ENCODE measurements at regions not wholly inside any gene's neighbourhood (a gene's known extent, or its start where the extent isn't known, plus 50 kb on each side); places are given as distances from the start of the nearest gene placed in this dataset.
"Not testable (repeated sequence)": the region's sequence is repeated elsewhere in the genome, so short reads cannot be mapped to it uniquely, and the experiment has no call there.

GRCh38 chr17:79556271-79556670 is 54.6 kb downstream of the RBFOX3 start:
- WGBS, 2 donors = 75% methylated on average over 9 of the region's 9 CpGs
- no peaks in the 10 kb centered on the region for H3K4me1 ChIP-seq
- peaks cover 0 to 20% (median 2%) of the 10 kb centered on the region in 4 donors for H3K9me3 ChIP-seq
- no peak overlapping the region for H3K4me3 ChIP-seq
- H3K27me3 ChIP-seq = peaks cover 0 to 26% of the 10 kb centered on the region in 2 donors
- H3K27ac ChIP-seq = no peak overlapping the region
- no peak for TF ChIP-seq POLR2A (IDR thresholded peaks at IDR 0.05)
- no peak for TF ChIP-seq CTCF (IDR thresholded peaks at IDR 0.05)
- no peak for TF ChIP-seq EP300 (IDR thresholded peaks at IDR 0.05)
- H3K36me3 ChIP-seq = no peaks in the 10 kb centered on the region
- DNase-seq (ENCODE audit: low spot score in 2 of 2) = no peak

GRCh38 chr17:79555543-79555942 is 55.3 kb downstream of the RBFOX3 start:
- Histone ChIP-seq H3K9me3 (peaks cover 0 to 20% (median 2%) of the 10 kb centered on the region in 4 donors), H3K36me3 (no peaks in the 10 kb centered on the region), H3K4me1 (no peaks in the 10 kb centered on the region), H3K27ac (no peak overlapping the region), H3K4me3 (no peak overlapping the region), H3K27me3 (peaks cover 0 to 23% of the 10 kb centered on the region in 2 donors)
- 83 to 85% methylated on average over 5 of the region's 5 CpGs for WGBS, 2 donors
- DNase-seq (ENCODE audit: low spot score in 2 of 2) = no peak
- TF ChIP-seq CTCF (IDR thresholded peaks at IDR 0.05) = no peak
- no peak for TF ChIP-seq EP300 (IDR thresholded peaks at IDR 0.05)
- TF ChIP-seq POLR2A (IDR thresholded peaks at IDR 0.05) = no peak

- not testable (repeated sequence) for DNase-seq (ENCODE audit: low spot score in 2 of 2); H3K4me1 ChIP-seq; H3K4me3 ChIP-seq; H3K27ac ChIP-seq; H3K36me3 ChIP-seq
- 81 to 89% methylated on average over 5 of the region's 5 CpGs for WGBS, 2 donors
- Histone ChIP-seq H3K27me3 (peaks cover 0 to 22% of the 10 kb centered on the region in 2 donors), H3K9me3 (peaks cover 0 to 20% (median 2%) of the 10 kb centered on the region in 4 donors)
Observed at GRCh38 chr17:79554346-79554745, 56.5 kb downstream of the RBFOX3 start.

GRCh38 chr17:79552824-79553223 is 58.0 kb downstream of the RBFOX3 start:
- Histone ChIP-seq H3K27ac (no peak overlapping the region), H3K36me3 (no peaks in the 10 kb centered on the region), H3K9me3 (peaks cover 0 to 20% (median 2%) of the 10 kb centered on the region in 4 donors), H3K27me3 (peaks cover 0 to 7% of the 10 kb centered on the region in 2 donors), H3K4me3 (no peak overlapping the region), H3K4me1 (no peaks in the 10 kb centered on the region)
- no peak for TF ChIP-seq EP300 (IDR thresholded peaks at IDR 0.05)
- no peak for TF ChIP-seq CTCF (IDR thresholded peaks at IDR 0.05)
- no peak for TF ChIP-seq POLR2A (IDR thresholded peaks at IDR 0.05)
- no peak for DNase-seq (ENCODE audit: low spot score in 2 of 2)
- 87 to 91% methylated on average over 1 of the region's 1 CpG for WGBS, 2 donors

GRCh38 chr17:79552405-79552804 is 58.4 kb downstream of the RBFOX3 start:
- 39 to 63% methylated on average over 3 of the region's 3 CpGs for WGBS, 2 donors
- no peaks in the 10 kb centered on the region for H3K4me1 ChIP-seq

More at GRCh38 chr17:79552405-79552804, 58.4 kb downstream of the RBFOX3 start:
- no peak for DNase-seq (ENCODE audit: low spot score in 2 of 2)
- Histone ChIP-seq H3K36me3 (no peaks in the 10 kb centered on the region), H3K27ac (no peak overlapping the region), H3K9me3 (peaks cover 0 to 20% (median 2%) of the 10 kb centered on the region in 4 donors), H3K4me3 (no peak overlapping the region), H3K27me3 (peaks cover 0 to 3% of the 10 kb centered on the region in 2 donors)
- TF ChIP-seq POLR2A (IDR thresholded peaks at IDR 0.05) (no peak), EP300 (IDR thresholded peaks at IDR 0.05) (no peak), CTCF (IDR thresholded peaks at IDR 0.05) (no peak)

Data from tibial nerve (tissue), 4 donors.